ENCODE measurements at regions not wholly inside any gene's neighbourhood (a gene's known extent, or its start where the extent isn't known, plus 50 kb on each side); places are given as distances from the start of the nearest gene placed in this dataset.
"Not testable (repeated sequence)": the region's sequence is repeated elsewhere in the genome, so short reads cannot be mapped to it uniquely, and the experiment has no call there.

GRCh38 chr3:177396733-177397132 is 199.5 kb upstream of the TBL1XR1 start:
- TF ChIP-seq ZNF274 (IDR thresholded peaks at IDR 0.05; ENCODE audit: low read depth, low read length) = no peak
- H3K4me3 ChIP-seq (ENCODE audit: low read length) = no peak overlapping the region

GRCh38 chr3:177401375-177401774 is 204.1 kb upstream of the TBL1XR1 start:
- no peak for TF ChIP-seq ZNF274 (IDR thresholded peaks at IDR 0.05; ENCODE audit: low read depth, low read length)
- no peak overlapping the region for H3K4me3 ChIP-seq (ENCODE audit: low read length)

- no peak for TF ChIP-seq ZNF274 (IDR thresholded peaks at IDR 0.05; ENCODE audit: low read depth, low read length)
- no peak overlapping the region for H3K4me3 ChIP-seq (ENCODE audit: low read length)
Measured at GRCh38 chr3:177402533-177402932, 205.3 kb upstream of the TBL1XR1 start.

- H3K4me3 ChIP-seq (ENCODE audit: low read length) = no peak overlapping the region
- no peak for TF ChIP-seq ZNF274 (IDR thresholded peaks at IDR 0.05; ENCODE audit: low read depth, low read length)
Measured at GRCh38 chr3:177405191-177405672, 207.9 kb upstream of the TBL1XR1 start.

DNA sequence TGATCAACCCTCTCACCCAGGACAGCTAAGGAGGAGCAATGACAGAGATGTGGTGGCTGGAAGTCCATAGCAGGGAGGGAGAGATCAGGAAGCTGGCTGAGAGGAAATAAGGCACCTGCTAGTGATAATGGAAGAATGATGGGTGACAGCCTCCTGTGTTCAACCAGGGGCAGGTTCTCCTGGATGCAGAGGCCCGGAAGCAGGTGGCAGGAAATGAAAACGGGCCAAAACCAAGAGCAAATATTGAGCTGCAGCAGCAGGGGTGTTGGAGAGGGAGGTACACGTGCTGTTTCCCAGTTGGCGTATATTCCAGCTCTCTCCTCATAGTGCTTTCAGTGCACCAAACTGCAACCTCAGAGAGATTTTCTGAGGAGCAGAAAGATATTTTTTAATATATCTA is 213.4 kb upstream of the TBL1XR1 start:
- no peak overlapping the region for H3K4me3 ChIP-seq (ENCODE audit: low read length)
- no peak for TF ChIP-seq ZNF274 (IDR thresholded peaks at IDR 0.05; ENCODE audit: low read depth, low read length)

GRCh38 chr3:177411201-177411600 is 213.9 kb upstream of the TBL1XR1 start:
- TF ChIP-seq ZNF274 (IDR thresholded peaks at IDR 0.05; ENCODE audit: low read depth, low read length) = no peak
- no peak overlapping the region for H3K4me3 ChIP-seq (ENCODE audit: low read length)

DNA sequence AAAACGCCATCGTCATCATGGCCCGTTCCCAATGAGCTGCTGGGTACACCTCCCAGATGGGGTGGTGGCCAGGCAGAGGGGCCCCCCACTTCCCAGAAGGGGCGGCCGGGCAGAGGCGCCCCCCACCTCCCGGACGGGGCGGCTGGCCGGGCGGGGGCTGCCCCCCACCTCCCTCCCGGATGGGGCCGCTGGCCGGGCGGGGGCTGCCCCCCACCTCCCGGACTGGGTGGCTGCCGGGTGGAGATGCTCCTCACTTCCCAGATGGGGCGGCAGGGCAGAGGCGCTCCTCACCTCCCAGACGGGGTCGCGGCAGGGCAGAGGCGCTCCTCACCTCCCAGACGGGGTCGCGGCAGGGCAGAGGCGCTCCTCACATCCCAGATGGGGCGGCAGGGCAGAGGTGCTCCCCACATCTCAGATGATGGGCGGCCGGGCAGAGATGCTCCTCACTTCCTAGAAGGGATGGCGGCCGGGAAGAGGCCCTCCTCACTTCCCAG is 215.4 kb upstream of the TBL1XR1 start:
- H3K4me3 ChIP-seq (ENCODE audit: low read length) = not testable (repeated sequence)

DNA sequence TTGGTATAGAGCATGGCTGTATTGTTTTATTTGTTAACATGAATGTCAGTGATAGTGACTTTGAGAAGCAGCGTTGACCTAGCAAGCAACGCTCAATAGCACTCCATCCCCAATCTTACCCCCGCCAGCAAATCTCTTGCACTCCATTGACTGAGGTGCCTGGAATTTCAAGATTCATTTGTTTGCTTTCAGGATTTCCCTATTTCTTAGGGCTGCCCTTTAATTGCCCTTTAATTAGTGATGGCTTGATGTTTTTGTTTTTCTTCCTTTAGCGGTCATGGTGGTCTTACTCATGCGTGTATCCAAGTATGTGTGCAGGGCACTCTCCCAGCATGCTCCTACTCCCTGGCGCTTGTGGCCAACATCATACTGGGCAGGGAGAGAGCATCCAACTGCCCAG is 216.8 kb upstream of the TBL1XR1 start:
- no peak overlapping the region for H3K4me3 ChIP-seq (ENCODE audit: low read length)
- no peak for TF ChIP-seq ZNF274 (IDR thresholded peaks at IDR 0.05; ENCODE audit: low read depth, low read length)

DNA sequence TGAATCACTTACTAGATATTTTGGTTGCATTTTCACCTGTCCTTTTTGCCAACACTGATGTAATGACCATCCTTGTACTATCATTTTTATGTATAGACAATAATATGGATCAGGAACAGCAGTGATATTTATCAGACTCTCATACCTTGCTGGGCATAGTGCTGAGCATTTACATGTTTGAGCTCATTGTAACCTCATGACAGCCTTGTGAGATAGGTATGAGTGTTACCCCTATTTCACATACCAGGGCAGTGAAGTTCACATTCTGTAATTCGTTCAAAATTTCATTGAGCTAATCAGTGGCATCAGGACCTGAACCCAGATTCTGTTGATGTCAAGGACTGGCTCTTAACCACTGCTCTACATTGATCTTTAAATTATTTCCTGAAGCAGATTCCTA is 221.5 kb upstream of the TBL1XR1 start:
- TF ChIP-seq ZNF274 (IDR thresholded peaks at IDR 0.05; ENCODE audit: low read depth, low read length) = no peak
- H3K4me3 ChIP-seq (ENCODE audit: low read length) = no peak overlapping the region

GRCh38 chr3:177419904-177420601 is 222.8 kb upstream of the TBL1XR1 start:
- no peak overlapping the region for H3K4me3 ChIP-seq (ENCODE audit: low read length)
- no peak for TF ChIP-seq ZNF274 (IDR thresholded peaks at IDR 0.05; ENCODE audit: low read depth, low read length)

GRCh38 chr3:177420651-177421480 is 223.6 kb upstream of the TBL1XR1 start:
- no peak for TF ChIP-seq ZNF274 (IDR thresholded peaks at IDR 0.05; ENCODE audit: low read depth, low read length)
- no peak overlapping the region for H3K4me3 ChIP-seq (ENCODE audit: low read length)

GRCh38 chr3:177421481-177421785 is 224.2 kb upstream of the TBL1XR1 start:
- no peak for TF ChIP-seq ZNF274 (IDR thresholded peaks at IDR 0.05; ENCODE audit: low read depth, low read length)

DNA sequence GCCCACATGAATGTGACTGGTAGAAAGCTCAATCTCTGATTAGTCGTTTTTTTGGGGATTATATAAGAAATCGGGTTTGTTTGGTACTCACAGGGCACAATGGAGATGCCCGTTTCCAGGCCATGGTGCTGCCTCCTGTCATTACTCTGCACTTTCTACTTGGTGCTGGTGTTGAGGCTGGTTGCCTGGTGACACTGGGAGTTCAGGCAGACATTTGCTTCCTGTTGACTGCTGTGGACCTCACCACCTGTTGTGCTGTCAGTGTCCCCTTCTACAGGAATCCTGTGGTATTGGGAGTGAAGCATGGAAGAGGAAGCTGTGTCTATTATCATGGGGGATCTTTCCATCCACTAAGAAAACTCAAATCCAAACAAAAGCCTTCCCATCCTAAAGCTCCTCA is 227.2 kb upstream of the TBL1XR1 start:
- no peak for TF ChIP-seq ZNF274 (IDR thresholded peaks at IDR 0.05; ENCODE audit: low read depth, low read length)
- H3K4me3 ChIP-seq (ENCODE audit: low read length) = no peak overlapping the region

More at GRCh38 chr3:177421481-177421785, 224.2 kb upstream of the TBL1XR1 start:
- no peak overlapping the region for H3K4me3 ChIP-seq (ENCODE audit: low read length)

- no peak overlapping the region for H3K4me3 ChIP-seq (ENCODE audit: low read length)
- TF ChIP-seq ZNF274 (IDR thresholded peaks at IDR 0.05; ENCODE audit: low read depth, low read length) = no peak
Measured at GRCh38 chr3:177425042-177425441, 227.8 kb upstream of the TBL1XR1 start.

Measured in GM08714 (cell line).